ENCODE measurements at regions not wholly inside any gene's neighbourhood (a gene's known extent, or its start where the extent isn't known, plus 50 kb on each side); places are given as distances from the start of the nearest gene placed in this dataset.
A peak's percentile ranks its signal among the peaks of the same experiment; 100 is the strongest.

DNA sequence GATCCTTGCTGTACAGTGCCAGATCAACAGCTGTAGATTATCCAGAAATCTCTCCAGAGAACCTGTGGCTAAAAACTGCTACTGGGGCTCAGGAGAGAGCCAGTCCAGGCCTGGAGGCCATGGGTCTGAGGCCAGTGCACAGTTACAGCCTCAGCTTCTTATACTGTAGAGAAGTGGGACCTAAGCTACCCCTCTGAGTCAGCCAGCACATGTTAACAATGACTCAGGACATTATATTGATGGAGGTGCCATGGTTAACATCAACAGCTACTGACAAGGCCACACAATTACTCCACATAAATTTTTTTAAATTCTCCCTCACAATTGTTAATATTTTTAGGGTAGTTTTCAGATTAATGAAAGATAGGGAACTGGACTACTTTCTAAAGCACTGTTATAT lies 138.5 kb downstream of the RBM26 start:
- DNase-seq: no peak

DNA sequence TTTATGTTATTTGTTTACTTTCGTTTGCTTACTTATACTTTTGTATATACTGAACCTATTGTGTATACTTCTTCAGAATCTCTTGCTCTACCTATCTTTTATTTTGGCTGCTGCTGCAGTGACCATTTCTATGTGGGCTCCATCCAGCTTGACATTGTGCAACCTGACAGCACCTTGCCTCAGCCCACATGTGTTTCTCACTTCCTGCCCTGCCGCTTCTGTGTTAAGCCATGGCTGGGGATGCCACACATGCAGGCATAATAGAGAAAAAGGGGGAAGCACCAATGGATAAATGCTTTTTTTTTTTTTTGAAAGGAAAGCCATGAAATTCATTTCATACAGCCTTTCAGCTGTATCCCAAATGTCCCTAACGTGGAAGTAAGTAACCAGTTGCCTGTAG lies 147.6 kb downstream of the RBM26 start:
- no peak for DNase-seq

DNA sequence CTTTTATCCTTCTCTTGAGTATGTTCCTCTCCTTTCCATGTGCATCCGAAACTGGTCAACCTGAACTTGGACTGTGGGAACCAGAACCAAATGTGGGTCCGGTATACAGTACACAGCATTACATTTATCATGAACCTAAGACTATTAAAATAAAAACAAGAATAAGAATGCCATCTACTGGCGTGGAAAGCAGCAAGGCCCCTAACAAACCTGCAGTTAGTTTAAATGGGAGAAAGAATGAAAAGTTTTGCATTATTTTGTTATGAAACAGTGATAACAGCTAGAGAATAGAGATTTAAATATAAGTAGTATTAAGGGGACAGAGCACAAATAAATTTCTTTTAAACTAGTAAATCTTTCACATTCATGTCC lies 159.5 kb downstream of the RBM26 start:
- no peak for DNase-seq

DNA sequence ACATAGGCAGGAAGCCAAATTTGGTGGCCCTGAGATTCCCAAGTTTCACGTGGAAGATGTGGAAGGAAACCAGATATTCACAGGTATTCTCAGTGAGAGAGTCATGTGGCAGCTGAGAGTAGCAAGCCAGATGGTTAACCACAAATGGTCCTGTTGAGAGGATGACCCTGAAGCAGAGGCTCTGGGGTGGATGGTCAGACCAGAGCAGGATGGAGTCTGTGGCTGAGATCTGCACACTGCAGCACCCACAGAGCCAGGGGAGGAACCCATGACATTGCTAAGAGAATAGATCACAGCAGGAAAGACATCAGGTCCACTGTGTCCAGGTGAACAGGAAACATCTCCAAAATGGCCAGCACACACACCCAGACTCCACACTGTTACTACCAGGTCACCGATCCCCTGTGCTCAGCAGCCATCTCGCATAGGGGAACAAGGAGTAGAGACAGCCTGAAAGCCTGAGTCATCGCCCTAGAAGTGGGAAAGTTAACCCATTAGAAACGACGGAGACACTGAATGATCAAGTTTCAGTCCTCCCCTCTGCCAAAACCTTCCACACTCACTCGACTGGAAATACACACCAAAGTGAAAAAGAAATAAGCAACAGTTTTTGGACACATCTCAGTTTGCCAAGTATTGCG lies 160.0 kb downstream of the RBM26 start:
- DNase-seq: no peak

DNA sequence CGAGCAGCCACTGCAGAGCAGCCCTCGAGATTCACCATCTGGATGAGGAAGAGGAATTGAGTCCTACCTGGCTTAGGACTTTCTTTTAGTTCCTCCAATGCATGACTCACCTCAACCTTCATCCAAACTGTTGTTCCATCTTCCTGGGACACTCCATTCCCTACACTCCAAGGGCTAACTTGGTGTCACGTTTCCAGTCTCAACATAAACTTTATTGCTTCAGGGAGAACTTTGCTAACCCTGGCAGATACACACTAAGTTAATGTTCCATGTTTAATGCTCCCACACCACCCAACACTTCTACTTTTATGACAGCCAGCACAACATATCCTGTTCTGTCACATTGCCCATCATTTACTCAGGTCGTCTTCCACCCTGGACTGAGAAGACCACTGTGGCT lies 164.4 kb downstream of the RBM26 start:
- DNase-seq: no peak

DNA sequence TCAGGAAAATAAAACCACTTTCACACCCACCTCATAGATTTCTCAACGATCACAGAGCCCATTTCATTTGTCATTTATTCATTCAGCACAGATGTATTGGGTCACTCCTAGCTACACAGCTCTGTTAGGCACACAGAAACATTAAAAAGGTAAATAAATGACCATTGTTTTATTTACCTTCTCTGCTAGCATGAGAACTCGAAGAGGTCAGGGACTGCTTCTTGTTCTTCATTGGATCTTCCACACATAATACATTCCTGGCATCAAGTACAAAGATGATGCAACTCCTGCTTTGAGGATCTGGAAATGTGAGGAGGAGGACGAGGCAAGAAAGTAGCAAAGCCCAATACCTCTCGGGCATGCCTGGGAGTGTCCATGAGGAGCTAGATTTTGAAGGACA lies 168.1 kb downstream of the RBM26 start:
- DNase-seq: no peak

DNA sequence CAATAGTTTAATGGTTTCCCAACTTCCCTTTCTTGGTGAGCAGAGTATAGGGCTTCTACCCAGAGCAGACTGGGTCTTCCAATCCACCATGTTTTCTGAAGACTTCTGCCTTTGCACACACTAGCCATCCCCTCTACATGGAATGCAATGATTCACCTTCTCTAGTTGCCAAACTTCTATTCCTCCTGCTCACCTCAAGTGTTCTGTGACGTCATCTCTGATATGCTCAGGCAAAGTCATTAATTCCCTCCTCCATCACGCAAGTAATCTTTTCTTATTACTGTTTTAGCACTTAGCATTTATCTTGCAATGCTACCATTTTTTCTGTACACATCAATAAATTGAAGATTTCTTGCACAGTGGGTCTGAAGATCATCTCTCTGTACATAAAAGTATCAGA lies 174.2 kb downstream of the RBM26 start:
- no peak for DNase-seq

DNA sequence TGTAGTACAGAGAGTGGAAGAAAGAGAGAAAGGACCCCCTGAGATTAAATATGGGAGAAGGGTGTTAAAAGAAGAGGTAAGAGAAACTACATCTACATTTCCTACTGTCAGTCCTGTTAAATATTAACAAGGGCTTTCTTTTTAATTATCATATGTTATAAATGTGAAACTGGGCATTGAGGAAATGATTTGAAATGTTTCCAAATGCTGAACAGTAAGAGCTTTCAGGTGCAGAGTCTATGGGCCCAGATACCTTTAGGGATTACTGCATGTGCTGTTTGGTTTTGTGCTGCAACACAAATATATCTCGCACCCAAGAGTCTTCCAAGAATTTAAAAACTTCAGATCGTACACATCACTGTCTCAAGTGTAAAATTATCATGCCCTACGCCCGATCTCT lies 176.3 kb downstream of the RBM26 start:
- DNase-seq: no peak

DNA sequence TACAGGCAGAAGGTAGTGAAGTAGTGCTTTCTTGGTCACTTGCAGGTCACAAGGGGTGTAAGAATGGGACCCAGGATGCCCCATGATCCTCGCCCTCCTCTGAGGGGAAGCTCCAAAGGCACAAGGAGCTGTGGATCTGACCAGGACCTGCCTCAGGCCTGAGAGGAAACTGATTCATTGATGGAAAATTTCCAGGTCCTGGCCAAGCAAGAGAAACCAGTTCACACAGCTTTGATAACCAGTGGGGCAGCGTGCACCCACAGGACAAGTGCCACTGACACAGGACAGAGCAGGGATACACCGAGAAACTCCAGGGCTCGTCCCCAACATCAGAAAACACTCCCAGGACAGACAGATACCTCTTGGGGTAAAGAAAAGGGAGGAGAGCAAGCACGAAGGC lies 177.1 kb downstream of the RBM26 start:
- DNase-seq: no peak

DNA sequence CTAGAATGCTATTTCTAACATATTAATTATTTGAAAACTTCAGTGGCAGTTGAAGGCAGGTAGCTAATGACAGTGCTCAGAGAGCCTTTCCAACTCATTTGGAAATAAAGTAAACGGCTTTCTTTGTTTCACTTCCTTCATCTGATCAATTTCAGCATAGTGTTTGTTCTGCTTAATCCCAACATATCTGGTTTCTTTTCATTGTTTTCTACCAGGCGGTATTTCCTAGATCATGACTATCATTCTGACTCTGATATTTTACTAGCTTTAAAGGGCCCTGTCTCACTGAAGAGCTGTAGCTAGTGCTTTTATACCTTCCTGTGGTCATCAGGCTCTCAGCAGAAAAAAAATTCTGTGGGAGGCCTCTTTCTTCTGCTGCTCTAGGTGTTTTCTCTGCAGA lies 178.6 kb downstream of the RBM26 start:
- DNase-seq: peak; percentile 31

DNA sequence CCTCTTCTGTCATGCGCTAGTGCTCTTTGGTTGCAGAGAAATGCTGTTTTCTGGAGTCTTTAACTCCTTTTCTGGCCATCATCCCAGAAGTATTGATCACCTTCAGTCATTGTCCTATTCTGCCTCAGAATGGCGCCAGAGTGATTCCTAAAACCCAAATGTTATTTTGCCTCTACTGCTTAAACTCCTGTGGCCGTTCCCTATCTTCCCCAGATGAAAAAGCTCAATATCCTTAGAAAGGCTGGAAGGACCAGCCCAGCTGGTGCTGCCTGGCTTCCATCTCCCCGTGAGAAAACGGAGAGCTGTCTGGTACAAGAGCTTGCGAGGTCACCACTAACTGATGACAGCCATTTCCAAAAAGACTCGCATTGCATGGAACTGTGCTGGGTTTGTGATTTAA lies 179.1 kb downstream of the RBM26 start:
- DNase-seq: peak; percentile 73

DNA sequence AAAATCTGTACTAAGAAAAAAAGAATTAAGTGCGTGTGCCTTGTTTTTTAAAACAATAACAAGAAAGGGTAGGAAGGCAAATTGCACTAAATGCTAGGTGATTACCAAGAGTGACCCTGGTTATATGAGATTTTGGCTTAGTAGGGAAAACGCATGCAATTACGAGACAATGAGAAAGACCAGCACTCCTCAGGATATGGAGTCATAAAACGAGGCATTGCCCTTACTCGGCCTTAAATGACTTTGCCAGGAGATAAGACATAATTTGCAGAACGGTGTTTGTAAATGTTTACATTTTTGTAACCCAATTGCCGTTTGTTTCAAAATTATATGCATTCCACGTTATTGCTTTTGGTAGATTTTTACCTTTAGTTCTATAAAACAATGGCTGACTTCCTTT lies 179.8 kb downstream of the RBM26 start:
- DNase-seq: no peak

DNA sequence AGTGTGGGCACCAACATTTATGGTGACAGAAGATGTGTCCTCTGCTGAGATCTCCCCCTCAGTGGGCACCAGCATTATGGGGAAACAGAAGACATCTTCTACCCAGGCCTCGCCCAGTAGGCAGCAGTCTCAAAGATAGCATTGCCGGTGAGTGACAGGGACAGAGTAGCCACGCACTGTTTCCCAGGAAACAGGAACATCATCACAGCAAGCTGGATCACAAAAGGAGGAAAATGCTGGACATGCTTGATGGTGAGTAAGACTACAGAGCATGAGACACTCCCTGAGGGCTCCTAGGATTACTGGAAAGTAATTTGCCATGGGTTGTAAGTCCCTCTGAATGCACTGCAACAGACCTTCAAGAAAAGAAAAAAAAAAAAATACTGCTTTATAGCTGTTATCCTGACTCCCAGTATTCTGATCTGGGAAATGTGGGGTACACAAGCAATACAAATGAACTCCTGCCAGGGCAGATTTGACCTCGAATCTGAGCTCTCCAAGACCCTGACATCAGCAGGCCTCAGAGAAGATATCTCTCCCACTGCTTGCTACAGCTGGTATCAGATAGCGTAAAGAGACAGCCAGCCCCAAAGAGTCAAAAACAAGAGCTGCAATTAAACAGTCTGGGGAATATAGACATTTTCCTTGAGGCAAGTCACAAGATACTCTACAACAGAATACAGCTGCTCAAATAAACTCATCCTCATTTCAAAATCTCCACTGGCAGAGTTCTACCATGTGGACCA lies 180.4 kb downstream of the RBM26 start:
- no peak for DNase-seq

DNA sequence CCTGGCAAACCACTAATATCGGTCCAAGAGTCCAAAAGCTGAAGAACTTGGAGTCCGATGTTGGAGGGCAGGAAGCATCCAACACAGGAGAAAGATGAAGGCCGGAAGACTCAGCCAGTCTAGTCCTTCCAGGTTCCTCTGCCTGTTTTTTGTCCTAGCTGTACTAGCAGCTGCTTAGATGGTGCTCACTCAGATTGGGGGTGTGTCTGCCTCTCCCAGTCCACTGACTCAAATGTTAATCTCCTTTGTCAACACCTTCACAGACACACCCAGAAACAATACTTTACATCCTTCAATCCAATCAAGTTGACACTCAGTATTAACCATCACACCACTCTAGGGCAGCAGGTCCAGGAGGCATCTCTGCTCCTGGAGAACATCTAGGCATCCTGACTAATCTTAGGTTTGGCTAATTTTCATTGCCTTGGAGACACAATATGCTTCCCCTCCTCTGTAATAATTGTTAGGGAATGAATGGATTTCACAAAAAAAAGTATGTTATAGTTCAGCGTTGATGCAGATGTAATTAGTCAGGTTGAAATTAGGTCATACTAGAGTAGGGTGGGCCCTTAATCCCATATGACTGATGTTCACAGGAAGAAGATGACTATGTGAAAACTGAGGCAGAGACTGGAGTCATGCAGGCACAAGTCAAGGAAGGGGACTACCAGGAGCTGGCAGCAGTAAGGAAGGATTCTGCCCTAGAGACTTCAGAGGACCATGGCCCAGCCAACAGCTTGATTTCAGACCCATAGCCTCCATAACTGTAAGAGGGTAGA lies 183.4 kb downstream of the RBM26 start:
- DNase-seq: no peak

DNA sequence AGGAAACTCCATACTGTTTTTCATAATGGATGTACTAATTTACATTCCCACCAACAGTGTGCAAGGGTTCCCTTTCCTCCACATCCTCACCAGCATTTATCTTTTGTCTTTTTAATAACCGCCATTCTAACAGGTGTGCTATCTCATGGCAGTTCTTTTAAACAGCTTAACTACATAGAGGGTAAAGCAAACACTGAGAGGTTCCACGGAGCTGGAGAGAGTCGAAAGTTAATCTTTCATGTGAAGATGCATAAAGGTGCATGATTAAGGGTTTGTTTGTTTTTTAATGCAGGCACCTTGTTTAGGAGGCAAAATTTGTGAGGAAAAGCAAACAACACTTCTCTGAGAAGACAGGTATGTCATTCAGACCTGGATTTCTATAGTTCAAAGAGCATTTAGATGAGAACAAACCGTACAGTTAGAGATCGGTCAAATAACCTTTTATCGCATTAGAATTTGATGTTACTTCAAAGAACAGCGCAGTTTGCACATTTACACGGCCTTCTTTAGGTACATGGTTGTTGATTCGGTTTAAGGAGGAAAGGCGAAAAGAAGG lies 193.9 kb downstream of the RBM26 start:
- DNase-seq: no peak

DNA sequence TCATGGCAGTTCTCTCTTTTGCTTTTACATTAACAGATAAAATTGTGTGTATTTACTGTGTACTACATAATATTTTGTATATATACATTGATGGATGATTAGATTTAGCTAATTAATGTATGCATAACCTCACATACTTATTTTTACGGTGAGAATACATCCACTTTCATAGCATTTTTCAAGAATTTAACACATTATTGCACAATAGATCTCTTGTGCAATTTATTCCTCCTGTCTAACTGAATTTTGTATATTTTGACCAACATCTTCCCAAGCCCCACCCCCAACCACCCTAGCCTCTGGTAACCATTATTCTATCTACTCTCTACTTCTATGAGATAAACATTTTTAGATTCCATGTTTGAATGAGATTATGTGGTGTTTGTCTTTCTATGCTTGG lies 194.7 kb downstream of the RBM26 start:
- no peak for DNase-seq

DNA sequence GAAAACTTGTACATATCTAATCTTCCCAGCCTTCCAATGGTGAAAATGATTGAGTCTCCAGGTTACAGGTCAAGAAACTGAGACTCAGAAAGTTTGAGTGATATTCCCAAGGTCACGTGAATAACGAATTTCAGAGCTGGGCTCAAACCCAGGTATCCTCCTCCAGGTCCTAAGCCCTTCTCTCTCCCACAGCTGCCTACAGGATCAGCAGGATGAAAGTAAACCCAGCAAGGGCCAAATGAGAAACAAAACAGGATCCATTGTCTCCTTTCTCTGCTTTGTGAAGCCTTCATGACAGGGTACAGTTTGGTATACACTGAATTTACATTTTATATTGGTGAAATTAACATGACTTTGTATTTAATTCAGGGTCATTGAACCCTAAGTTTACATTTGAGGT lies 208.1 kb downstream of the RBM26 start:
- DNase-seq: no peak

DNA sequence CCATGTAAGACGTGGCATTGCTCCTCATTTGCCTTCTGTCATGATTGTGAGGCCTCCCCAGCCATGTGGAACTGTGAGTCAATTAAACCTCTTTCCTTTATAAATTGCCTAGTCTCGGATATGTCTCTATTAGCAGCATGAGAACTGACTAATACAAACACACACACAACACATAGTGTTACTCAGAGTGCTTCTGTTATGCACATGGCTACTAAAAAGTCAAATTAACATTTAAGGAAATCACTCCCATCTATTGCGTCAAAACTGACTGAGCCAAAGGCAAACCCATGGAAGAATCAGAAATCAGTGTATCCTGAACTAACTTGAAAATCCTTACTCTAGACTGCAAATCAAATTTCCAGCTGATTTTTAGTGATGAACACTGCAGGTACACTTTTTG lies 209.2 kb downstream of the RBM26 start:
- DNase-seq: no peak

DNA sequence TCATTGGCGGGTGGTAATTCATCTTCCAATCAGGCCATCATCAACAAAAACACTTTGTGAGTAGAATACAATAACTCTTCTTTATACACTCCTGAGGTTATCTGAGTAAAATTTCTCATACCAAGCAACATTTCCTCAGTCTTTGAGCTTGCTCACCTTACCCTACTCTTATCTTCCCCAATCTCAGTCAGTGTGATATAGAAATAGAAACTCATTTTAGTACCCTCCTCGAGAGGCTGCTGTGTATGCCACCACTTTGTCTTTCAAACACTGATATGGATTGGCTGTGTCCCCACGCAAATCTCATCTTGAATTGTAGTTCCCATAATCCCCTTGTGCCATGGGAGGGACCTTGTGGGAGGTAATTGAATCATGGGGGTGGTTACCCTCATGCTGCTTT lies 209.7 kb downstream of the RBM26 start:
- no peak for DNase-seq

DNA sequence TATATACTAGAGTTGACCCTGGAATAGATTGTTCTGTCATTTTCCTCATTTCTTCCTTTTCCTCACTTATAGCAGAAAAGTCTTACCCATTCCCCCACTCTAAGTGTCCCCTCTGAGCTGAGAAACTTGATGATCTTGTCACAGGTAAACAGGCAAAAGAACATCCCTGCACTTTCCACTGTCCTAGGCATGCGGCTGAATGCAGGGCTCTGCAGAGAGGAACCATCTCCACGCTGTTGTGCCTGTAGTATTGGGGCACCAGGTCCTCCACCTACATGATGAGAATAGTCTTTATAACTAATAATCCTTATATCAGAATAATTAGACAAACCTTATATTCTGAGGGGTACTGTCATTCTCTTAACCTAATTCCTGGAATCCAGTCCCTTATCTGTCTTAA lies 211.3 kb downstream of the RBM26 start:
- no peak for DNase-seq

DNA sequence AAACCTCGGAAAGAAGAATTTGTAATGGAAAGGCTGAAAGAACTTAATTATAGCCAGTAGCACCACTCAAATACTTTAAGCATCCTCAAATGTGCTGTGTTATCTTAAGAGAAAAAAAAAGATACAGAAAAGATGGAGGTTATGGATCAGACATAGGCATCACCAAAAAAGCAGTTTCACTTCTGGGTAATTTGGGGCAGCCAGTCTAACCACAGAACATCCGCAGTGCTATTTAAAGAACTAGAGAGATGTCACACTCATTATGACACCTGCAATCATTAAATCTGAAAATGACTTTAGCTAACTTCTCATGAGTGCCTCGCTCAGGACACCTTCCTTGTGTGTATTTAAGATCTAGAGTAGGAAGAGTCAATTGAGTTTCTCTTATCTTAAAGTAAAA lies 211.8 kb downstream of the RBM26 start:
- DNase-seq: no peak

DNA sequence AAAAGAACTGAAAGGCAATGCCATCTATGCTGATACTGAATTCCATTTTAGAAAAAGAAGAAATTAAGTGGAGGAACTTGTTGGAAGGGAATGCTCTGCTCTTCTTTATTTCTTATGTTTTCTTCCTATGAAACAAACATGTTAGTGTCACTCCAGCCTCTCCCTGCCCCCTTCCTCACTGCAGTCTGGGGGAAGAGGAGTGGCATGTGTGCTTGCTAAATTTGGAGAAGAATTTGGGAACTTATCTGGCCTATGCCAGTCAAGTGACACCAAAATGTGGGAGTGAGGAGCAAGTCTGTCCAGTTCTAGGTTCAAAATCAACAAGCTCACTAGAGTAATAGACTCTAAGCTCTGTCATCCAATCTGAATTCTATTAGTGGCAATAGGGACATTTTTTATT lies 214.6 kb downstream of the RBM26 start:
- DNase-seq: no peak

DNA sequence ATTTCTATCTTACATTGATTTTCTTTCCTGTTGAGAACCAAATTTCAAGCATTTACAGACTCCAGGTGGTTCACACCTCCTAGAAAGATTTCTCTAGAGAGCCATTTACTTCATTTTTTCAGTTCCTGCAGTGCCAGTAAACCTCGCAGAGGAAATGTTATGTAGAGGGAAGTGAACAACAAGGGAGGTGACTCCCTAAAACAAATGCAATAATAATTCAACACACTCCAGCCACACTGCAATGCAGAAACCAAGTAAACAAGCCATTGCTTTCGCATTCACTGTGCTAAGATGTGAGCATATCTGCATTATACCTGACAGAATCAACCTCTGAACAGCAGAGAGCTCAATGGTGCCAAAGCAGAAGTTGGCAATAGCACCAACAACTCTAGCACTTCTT lies 215.1 kb downstream of the RBM26 start:
- no peak for DNase-seq
